ENCODE measurements at regions not wholly inside any gene's neighbourhood (a gene's known extent, or its start where the extent isn't known, plus 50 kb on each side); places are given as distances from the start of the nearest gene placed in this dataset.

DNA sequence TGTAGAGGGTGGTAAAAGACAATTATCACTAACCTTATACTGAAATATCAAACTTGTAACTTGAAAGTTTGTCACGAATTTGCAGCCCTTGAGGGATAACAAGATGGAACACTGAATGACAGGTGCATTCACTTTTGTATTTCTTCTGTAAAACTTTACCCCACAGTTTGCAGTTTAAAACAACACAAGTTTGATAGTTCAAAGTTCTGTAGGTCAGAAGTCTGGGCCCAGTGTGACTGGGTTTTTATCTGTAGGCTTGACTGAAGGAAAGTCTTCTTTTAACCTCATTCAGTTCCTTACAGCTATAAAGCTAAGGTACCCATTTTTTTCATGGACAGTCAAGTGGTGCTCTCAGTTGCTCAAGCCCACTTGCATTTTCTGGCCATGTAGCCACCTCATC, 257.1 kb upstream of the NRXN1 start:
- Histone ChIP-seq H3K4me2 (ENCODE audit: control insufficient read depth, extremely low read depth, insufficient read depth, low read depth, low read length) (no peak overlapping the region), H3K9me1 (ENCODE audit: control insufficient read depth, extremely low read depth, insufficient read depth, low read length) (no peaks in the 10 kb centered on the region), H3K36me3 (ENCODE audit: control insufficient read depth in 2 of 2, extremely low read depth in 1 of 2, insufficient read depth in 2 of 2, low read length in 2 of 2) (no peaks in the 10 kb centered on the region), H3K4me3 (ENCODE audit: control insufficient read depth in 2 of 3, extremely low read depth in 1 of 3, insufficient read depth in 2 of 3, low read depth in 1 of 3, low read length in 3 of 3) (no peak overlapping the region), H3K27me3 (ENCODE audit: control insufficient read depth, extremely low read depth, insufficient read depth, low read length) (no peaks in the 10 kb centered on the region), H3K4me1 (ENCODE audit: control insufficient read depth, extremely low read depth, insufficient read depth, low read length) (no peaks in the 10 kb centered on the region), H3K9ac (ENCODE audit: control insufficient read depth, extremely low read depth, insufficient read depth, low read length) (no peak overlapping the region), H3K9me3 (ENCODE audit: control insufficient read depth, low read depth, low read length) (no peaks in the 10 kb centered on the region), H3K27ac (ENCODE audit: control insufficient read depth, insufficient read depth, low read length) (no peak overlapping the region), H4K20me1 (ENCODE audit: control insufficient read depth, extremely low read depth, insufficient read depth, low read length) (no peaks in the 10 kb centered on the region), H2AFZ (ENCODE audit: control insufficient read depth, low read length) (no peak overlapping the region), H3K79me2 (ENCODE audit: control insufficient read depth, insufficient read depth, low read length) (no peaks in the 10 kb centered on the region)
- no peak for DNase-seq (ENCODE audit: low read depth, low spot score)
- dilution Hi-C loops (cut with MboI; ENCODE audit: extremely low pct_ligation_motif_present, low sequenced_read_pairs), result no loop called here
- TF ChIP-seq EZH2 (IDR thresholded peaks at IDR 0.05; ENCODE audit: low read length) (no peak), CTCF (optimal IDR thresholded peaks at IDR 0.05 in 1 of 3, IDR thresholded peaks at IDR 0.05 in 1 of 3, conservative IDR thresholded peaks at IDR 0.05 in 1 of 3; ENCODE audit: extremely low read depth in 1 of 3, insufficient read depth in 2 of 3, low read length in 3 of 3) (no peak)
- no peak for FAIRE-seq

GRCh38 chr2:51268191-51268590, 236.3 kb upstream of the NRXN1 start:
- TF ChIP-seq EZH2 (IDR thresholded peaks at IDR 0.05; ENCODE audit: low read length) (no peak), CTCF (optimal IDR thresholded peaks at IDR 0.05 in 1 of 3, IDR thresholded peaks at IDR 0.05 in 1 of 3, conservative IDR thresholded peaks at IDR 0.05 in 1 of 3; ENCODE audit: extremely low read depth in 1 of 3, insufficient read depth in 2 of 3, low read length in 3 of 3) (no peak)
- Histone ChIP-seq H3K36me3 (ENCODE audit: control insufficient read depth in 2 of 2, extremely low read depth in 1 of 2, insufficient read depth in 2 of 2, low read length in 2 of 2) (no peaks in the 10 kb centered on the region), H3K9me1 (ENCODE audit: control insufficient read depth, extremely low read depth, insufficient read depth, low read length) (no peaks in the 10 kb centered on the region), H3K9ac (ENCODE audit: control insufficient read depth, extremely low read depth, insufficient read depth, low read length) (no peak overlapping the region), H4K20me1 (ENCODE audit: control insufficient read depth, extremely low read depth, insufficient read depth, low read length) (no peaks in the 10 kb centered on the region), H3K9me3 (ENCODE audit: control insufficient read depth, low read depth, low read length) (no peaks in the 10 kb centered on the region), H3K4me3 (ENCODE audit: control insufficient read depth in 2 of 3, extremely low read depth in 1 of 3, insufficient read depth in 2 of 3, low read depth in 1 of 3, low read length in 3 of 3) (no peak overlapping the region), H3K27me3 (ENCODE audit: control insufficient read depth, extremely low read depth, insufficient read depth, low read length) (no peaks in the 10 kb centered on the region), H2AFZ (ENCODE audit: control insufficient read depth, low read length) (no peak overlapping the region), H3K79me2 (ENCODE audit: control insufficient read depth, insufficient read depth, low read length) (no peaks in the 10 kb centered on the region), H3K27ac (ENCODE audit: control insufficient read depth, insufficient read depth, low read length) (no peak overlapping the region), H3K4me2 (ENCODE audit: control insufficient read depth, extremely low read depth, insufficient read depth, low read depth, low read length) (no peak overlapping the region), H3K4me1 (ENCODE audit: control insufficient read depth, extremely low read depth, insufficient read depth, low read length) (no peaks in the 10 kb centered on the region)
- FAIRE-seq (no peak), DNase-seq (ENCODE audit: low read depth, low spot score) (no peak)
- dilution Hi-C loops (cut with MboI; ENCODE audit: extremely low pct_ligation_motif_present, low sequenced_read_pairs), result no loop called here
